Keratinocyte (primary cell): ENCODE measurements at regions not wholly inside any gene's neighbourhood (a gene's known extent, or its start where the extent isn't known, plus 50 kb on each side); places are given as distances from the start of the nearest gene placed in this dataset.

Source experiments
- CTCF ChIP-seq, 3 experiments: IDR thresholded peaks in 1 of 3; conservative IDR thresholded peaks in 1 of 3; optimal IDR thresholded peaks in 1 of 3; 2 replicates in 2 of 3; 3 replicates in 1 of 3; pipeline versions ENCODE3 to v1.5.1; 2011; ENCODE audit warnings: low read length in 3 of 3, mild to moderate bottlenecking in 3 of 3, moderate library complexity in 2 of 3, control low read depth in 1 of 3, inconsistent platforms in 1 of 3; ENCODE audit not compliant: insufficient read depth in 2 of 3; ENCODE audit errors: extremely low read depth in 1 of 3
- EZH2 ChIP-seq: IDR thresholded peaks from one replicate; pipeline ENCODE4 v1.6.1; 2012; ENCODE audit warnings: inconsistent platforms, mild to moderate bottlenecking, low read length, moderate library complexity

- no peak for TF ChIP-seq CTCF (optimal IDR thresholded peaks at IDR 0.05 in 1 of 3, IDR thresholded peaks at IDR 0.05 in 1 of 3, conservative IDR thresholded peaks at IDR 0.05 in 1 of 3; ENCODE audit: extremely low read depth in 1 of 3, insufficient read depth in 2 of 3, low read length in 3 of 3)
- TF ChIP-seq EZH2 = no peak
Measured at GRCh38 chr9:20189871-20190270, 401.0 kb upstream of the SLC24A2 start.
